GM19468 (cell line): ENCODE measurements at regions not wholly inside any gene's neighbourhood (a gene's known extent, or its start where the extent isn't known, plus 50 kb on each side); places are given as distances from the start of the nearest gene placed in this dataset.
"Not testable (repeated sequence)": the region's sequence is repeated elsewhere in the genome, so short reads cannot be mapped to it uniquely, and the experiment has no call there.

ENCODE experiments used
- ATAC-seq: cut with Tn5 transposase; IDR thresholded peaks from one replicate; pipeline ENCODE4 v1.9.1; 2021; ENCODE audit warnings: mild to moderate bottlenecking, moderate library complexity, moderate number of reproducible peaks; ENCODE audit not compliant: unreplicated experiment; ENCODE audit errors: extremely low read depth

DNA sequence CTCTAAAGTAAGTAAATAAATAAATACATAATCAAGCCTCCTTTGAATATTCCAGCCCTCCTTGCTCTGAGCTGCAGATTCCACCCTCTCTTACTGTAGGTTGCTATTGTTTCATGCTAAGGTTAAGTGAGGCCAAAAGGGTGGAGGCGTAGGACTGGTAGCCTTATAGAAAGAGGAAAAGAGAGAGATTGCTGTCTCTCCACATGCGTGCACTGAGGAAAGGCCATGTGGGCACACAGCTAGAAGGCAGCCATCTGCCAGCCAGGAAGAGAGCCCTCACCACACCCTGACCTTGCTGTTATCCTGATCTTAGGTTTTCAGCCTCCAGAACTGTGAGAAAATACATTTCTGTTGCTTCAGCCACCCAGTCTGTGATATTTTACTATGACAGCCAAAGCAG is 52.0 kb upstream of the GPCPD1 start:
- no peak for ATAC-seq

DNA sequence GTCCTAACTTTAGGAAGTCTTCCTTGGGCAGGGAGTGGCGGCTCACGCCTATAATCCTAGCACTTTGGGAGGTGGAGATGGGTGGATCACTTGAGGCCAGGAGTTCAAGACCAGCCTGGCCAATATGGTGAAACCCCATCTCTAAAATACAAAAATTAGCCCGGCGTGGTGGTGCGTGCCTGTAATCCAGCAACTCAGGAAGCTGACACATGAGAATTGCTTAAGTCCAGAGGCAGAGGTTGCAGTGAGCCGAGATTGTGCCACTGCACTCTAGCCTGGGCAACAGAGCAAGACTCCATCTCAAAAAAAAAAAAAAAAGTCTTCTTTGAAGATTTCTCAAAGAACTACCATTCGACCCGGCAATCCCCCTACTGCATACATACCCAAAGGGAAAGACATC is 50.0 kb upstream of the GPCPD1 start:
- not testable (repeated sequence) for ATAC-seq
